GM12872 (cell line): ENCODE measurements at regions not wholly inside any gene's neighbourhood (a gene's known extent, or its start where the extent isn't known, plus 50 kb on each side); places are given as distances from the start of the nearest gene placed in this dataset.

ENCODE experiments used
- CTCF ChIP-seq: IDR thresholded peaks from 3 replicates; pipeline ENCODE4 v1.5.1; 2011; ENCODE audit warnings: low read depth, mild to moderate bottlenecking, low read length, moderate library complexity; ENCODE audit not compliant: insufficient read depth

DNA sequence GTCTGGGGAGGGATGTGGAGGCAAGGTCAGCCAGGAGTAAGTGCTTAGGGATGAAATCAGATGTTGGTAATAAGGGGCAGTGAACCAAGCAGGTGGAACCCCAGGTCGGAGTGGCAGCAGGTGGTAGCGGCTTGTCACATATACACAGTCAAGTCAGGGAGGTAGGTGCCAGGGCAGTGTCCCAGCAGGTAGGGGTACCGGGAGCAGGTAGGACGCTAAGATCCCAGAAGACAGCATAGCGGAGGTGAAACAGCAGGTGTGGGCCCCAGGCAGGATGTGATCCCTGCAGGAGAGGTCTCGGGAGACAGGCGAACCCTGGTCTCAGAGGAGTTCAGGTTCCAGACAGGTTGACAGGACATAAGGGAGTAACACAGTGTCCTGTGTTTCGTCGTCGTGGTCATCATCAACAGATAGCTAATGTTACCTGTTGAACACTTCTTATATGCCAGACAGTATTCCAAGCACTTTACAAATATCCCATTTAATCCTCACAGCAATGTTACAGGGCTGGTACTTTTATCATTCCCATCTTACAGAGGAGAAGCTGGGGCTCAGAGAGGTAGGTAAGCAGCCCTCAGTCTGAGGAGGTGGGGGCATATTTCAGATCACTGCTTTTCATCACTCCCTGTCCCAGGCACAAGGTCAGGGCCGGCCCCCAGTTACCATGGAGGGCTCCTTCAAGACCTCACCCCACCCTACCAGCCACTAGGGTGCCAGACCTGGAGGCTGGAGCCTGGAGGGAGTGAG, 241.6 kb downstream of the UACA start:
- no peak for TF ChIP-seq CTCF

DNA sequence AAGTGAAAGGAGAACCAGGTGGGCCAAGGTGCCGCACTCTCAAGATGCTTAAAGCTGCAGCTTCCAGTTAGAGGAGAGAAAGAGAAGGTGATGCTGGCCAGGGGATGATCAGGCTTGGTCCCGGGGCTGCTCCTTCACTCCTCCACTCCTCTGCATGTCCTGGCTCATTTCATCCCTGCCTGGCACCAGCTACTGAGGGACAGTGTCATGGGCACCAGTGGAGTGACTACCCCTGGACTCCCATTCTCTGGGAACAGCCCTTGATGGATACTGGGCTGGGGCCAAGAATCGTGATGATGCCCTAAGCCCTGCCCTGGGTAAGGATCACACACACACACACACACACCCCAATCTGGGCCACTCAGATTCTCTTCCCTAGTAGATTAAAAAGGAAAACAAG, 243.7 kb downstream of the UACA start:
- no peak for TF ChIP-seq CTCF

DNA sequence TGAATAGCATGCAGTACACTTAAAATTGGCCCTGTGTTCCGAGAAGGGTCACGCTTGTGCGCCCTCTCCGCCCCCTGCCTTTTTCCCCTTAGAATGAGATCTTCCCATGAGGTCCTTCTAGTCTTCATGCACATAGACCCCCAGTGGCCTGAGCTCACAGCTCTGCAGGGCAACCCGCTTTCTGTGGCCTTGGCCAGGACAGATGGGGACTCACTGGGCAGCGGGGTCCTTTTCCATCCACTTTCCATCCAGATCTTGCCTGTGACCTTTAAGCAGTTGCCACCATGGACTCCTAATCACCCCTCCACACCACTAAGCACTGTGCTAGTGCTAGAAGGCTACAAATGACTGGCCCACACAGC, 244.4 kb downstream of the UACA start:
- TF ChIP-seq CTCF = no peak

DNA sequence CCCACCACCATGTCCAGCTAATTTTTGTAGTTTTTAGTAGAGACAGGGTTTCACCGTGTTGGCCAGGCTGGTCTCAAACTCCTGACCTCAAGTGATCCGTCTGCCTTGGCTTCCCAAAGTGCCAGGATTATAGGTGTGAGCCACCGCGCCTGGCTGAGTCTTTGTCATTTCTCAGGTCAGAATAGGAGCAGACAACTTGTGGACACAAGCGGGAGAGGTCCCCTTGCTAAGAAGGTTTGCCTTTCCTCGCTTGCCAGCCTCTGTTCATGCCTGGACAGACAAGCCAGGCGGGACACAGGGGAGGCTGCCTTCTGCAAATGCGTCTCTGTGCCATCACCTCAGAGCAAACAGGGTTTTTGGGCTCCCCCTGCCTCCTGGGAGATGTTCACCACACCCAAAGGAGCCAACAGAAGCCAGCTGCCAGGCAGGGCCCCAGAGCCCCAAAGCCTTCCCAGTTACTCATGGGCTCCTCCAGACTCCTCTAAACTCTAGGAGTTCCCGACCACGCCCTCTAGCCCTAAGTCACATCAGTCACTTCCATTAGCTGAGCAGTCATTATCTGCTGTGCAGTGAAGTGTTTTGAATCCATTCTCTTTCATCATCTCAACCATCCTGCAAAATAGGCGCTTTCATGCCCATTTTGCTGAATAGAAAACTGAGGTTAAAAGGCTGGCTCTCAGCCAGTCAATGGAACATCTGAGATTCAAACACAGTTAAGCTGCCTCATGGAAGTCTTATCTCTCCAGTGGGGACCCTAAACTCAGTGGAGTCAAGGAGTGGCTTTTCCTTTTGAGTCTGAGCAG, 245.0 kb downstream of the UACA start:
- TF ChIP-seq CTCF = no peak

DNA sequence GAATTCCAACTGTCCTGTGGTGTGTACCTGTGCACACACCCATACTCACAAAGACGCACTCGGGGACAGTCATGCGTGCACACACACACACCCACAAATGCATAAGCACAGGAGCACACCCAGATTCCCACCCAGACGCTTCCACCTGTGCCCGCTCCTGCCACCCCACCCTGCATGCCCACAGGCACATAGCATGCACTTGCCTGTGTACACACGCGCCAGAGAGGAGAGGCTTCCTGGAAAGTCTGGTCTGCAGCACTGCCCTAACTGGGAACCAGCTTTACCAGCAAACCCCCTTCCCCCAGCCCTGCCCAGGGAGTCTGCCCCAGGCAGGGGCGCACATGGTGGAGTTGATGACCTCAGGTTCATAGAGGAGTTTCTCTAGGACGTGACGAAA, 246.2 kb downstream of the UACA start:
- no peak for TF ChIP-seq CTCF

GRCh38 chr15:70516408-70517193, 246.8 kb downstream of the UACA start:
- TF ChIP-seq CTCF = no peak

DNA sequence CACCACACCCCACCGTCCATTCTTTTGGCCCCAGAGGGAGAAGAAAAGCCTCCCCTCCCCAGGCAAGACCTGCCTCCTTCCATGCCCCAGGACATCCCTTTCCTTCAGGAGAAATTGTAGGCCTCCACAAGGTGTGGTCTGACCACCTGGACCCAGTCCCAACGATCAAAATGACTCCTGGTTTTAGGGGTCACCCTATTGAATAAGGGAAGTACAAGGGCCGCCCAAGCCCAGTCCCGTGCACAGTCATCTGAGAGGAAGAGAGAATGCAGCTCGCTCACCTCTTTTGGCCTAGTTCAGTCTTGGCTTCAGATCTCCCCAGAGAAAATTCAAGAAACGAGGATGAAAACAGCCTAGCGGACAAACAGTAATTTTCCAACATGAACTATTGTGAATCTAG, 249.1 kb downstream of the UACA start:
- no peak for TF ChIP-seq CTCF
